Epithelial cell of esophagus (primary cell): ENCODE measurements at regions not wholly inside any gene's neighbourhood (a gene's known extent, or its start where the extent isn't known, plus 50 kb on each side); places are given as distances from the start of the nearest gene placed in this dataset.
"Not testable (repeated sequence)": the region's sequence is repeated elsewhere in the genome, so short reads cannot be mapped to it uniquely, and the experiment has no call there.

Source experiments
- DNase-seq: peaks from one replicate; pipeline ENCODE4 v3.0.0; 2010; ENCODE audit warnings: low read depth
- H3K4me3 ChIP-seq: 2 replicates; pipeline ENCODE4 v1.5.1; 2011; ENCODE audit warnings: mild to moderate bottlenecking, low read length, control low read depth
- CTCF ChIP-seq: IDR thresholded peaks from 2 replicates; pipeline ENCODE4 v1.5.1; 2011; ENCODE audit warnings: low read depth, mild to moderate bottlenecking, low read length, control low read depth, inconsistent platforms; ENCODE audit not compliant: insufficient read depth; ENCODE audit errors: missing control alignments

- no peak for TF ChIP-seq CTCF
- H3K4me3 ChIP-seq: no peak overlapping the region
- no peak for DNase-seq
These were observed 461.1 kb upstream of the DCN start for GRCh38 chr12:91643763-91644162.

- no peak overlapping the region for H3K4me3 ChIP-seq
- peak; percentile 66 for DNase-seq
- TF ChIP-seq CTCF: no peak
These were observed 457.4 kb upstream of the DCN start for GRCh38 chr12:91640021-91640420.

GRCh38 chr12:91639327-91639726 is 456.7 kb upstream of the DCN start:
- no peak overlapping the region for H3K4me3 ChIP-seq
- no peak for TF ChIP-seq CTCF
- no peak for DNase-seq

GRCh38 chr12:91637789-91638624 is 455.4 kb upstream of the DCN start:
- no peak for TF ChIP-seq CTCF

GRCh38 chr12:91636721-91637120 is 454.1 kb upstream of the DCN start:
- no peak for TF ChIP-seq CTCF
- DNase-seq: peak; percentile 5
- no peak overlapping the region for H3K4me3 ChIP-seq

More at GRCh38 chr12:91637789-91638624, 455.4 kb upstream of the DCN start:
- no peak overlapping the region for H3K4me3 ChIP-seq
- no peak for DNase-seq

GRCh38 chr12:91634386-91634713 is 451.7 kb upstream of the DCN start:
- H3K4me3 ChIP-seq: peak overlapping the region; percentile 39

GRCh38 chr12:91633734-91634357 is 451.2 kb upstream of the DCN start:
- H3K4me3 ChIP-seq: peak overlapping the region; percentile 39
- DNase-seq: peak; percentile 14
- TF ChIP-seq CTCF: no peak

More at GRCh38 chr12:91634386-91634713, 451.7 kb upstream of the DCN start:
- not testable (repeated sequence) for DNase-seq
